Psoas muscle (tissue), 7 donors: ENCODE measurements at regions not wholly inside any gene's neighbourhood (a gene's known extent, or its start where the extent isn't known, plus 50 kb on each side); places are given as distances from the start of the nearest gene placed in this dataset.

Experiments used
- ATAC-seq, 4 donors: fragments of 200-7000 bp; cut with Tn5 transposase; one replicate each; pipeline ENCODE4 v1.9.1; 2020; ENCODE audit warnings: moderate library complexity in 3 of 4, mild to moderate bottlenecking in 2 of 4
- DNase-seq, 2 donors: peaks; one replicate each; pipeline ENCODE4 v3.0.0-alpha.2; 2020
- H3K27ac ChIP-seq: fragments of 200-600 bp; one replicate; pipeline ENCODE4 v1.8.0; 2022
- H3K27me3 ChIP-seq, 3 donors: fragments of 200-600 bp in 1 of 3; one replicate each; pipeline versions ENCODE4 v1.6.1 to v1.8.0; 2013 to 2022; ENCODE audit warnings: low read length in 2 of 3, mild to moderate bottlenecking in 2 of 3, moderate library complexity in 1 of 3; ENCODE audit not compliant: insufficient read depth in 3 of 3
- H3K36me3 ChIP-seq, 2 donors: fragments of 200-600 bp in 1 of 2; one replicate each; pipeline versions ENCODE4 v1.6.1 to v1.8.0; 2013 to 2022; ENCODE audit warnings: low read depth in 1 of 2, mild to moderate bottlenecking in 1 of 2, moderate library complexity in 1 of 2; ENCODE audit not compliant: insufficient read depth in 1 of 2
- H3K4me1 ChIP-seq: fragments of 200-600 bp; one replicate; pipeline ENCODE4 v1.8.0; 2022
- H3K4me3 ChIP-seq: fragments of 200-600 bp; one replicate; pipeline ENCODE4 v1.8.0; 2022; ENCODE audit warnings: mild to moderate bottlenecking
- H3K9me3 ChIP-seq: fragments of 200-600 bp; one replicate; pipeline ENCODE4 v1.8.0; 2022
- CTCF ChIP-seq: fragments of 200-600 bp; IDR thresholded peaks from one replicate; pipeline ENCODE4 v1.8.0; 2022; ENCODE audit warnings: antibody characterized with exemption
- WGBS, 3 donors: extraction: QIAGEN DNeasy Blood & Tissue Kit; methylation state at CpG; one replicate each; pipeline versions ENCODE4 v1.1.6 to v1.1.7; 2013; 5-methylcytosine and 5-hydroxymethylcytosine counted together
- intact Hi-C, 2 donors: fragments of 100-400 bp; cut with DNase I; formaldehyde crosslinking; loops; one replicate each; pipeline versions ENCODE4 v1.11.0 to v1.14.2; 2022
- donor health status: healthy with polysubstance abuse.
- donor health status: DM: no; HTN: no; CAD: no; lungs with moderate emphysema.
- donor health status: Bipolar disorder and iron deficiency.
- donor health status: healthy.
- donor health status: DM: yes; HTN: yes; CAD: no.
- donor health status: DM: no; HTN: no; CAD: no.
- donor health status: DM: yes; HTN: yes; CAD: no.

- H3K27me3 ChIP-seq: peaks cover 0 to 21% (median 9%) of the 10 kb centered on the region in 3 donors
- H3K9me3 ChIP-seq: no peaks in the 10 kb centered on the region
Observed at GRCh38 chr1:18009055-18009454, 98.5 kb upstream of the IGSF21 start.

DNA sequence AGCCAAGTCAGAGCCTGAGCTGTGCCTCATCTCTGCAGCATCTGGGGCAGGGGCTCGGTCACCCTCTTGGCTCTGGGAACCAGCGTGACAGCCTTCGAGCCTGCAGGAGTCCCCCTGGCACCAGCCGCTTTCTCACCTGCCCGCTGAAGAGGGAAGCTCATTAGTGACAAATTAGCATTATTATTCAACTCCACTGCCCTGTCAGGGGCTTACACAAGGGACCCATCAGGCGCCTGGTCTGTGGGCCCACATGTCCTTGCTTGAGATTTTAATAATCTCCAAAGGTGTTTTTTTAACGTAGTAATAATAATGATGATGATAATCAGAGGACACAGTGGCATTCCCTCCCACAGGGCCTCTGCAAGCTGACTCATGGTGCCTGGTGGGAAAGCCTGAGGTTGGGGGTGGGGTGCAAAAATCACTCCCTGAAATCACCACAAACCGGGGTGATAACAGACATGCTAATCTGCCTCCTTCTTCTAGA, 98.1 kb upstream of the IGSF21 start:
- no peaks in the 10 kb centered on the region for H3K9me3 ChIP-seq
- ATAC-seq (no peak), DNase-seq (no peak)
- H3K27me3 ChIP-seq: peaks cover 2 to 21% (median 9%) of the 10 kb centered on the region in 3 donors
- intact Hi-C loops: no loop called here
- no peaks in the 10 kb centered on the region for H3K36me3 ChIP-seq
- H3K4me1 ChIP-seq: no peaks in the 10 kb centered on the region
- no peak overlapping the region for H3K4me3 ChIP-seq
- H3K27ac ChIP-seq: no peak overlapping the region
- 46 to 55% (median 47%) methylated on average over 8 of the region's 8 CpGs for WGBS, 3 donors
- no peak for TF ChIP-seq CTCF

More at GRCh38 chr1:18009055-18009454, 98.5 kb upstream of the IGSF21 start:
- no peak for ATAC-seq
- Histone ChIP-seq H3K27ac (no peak overlapping the region), H3K4me3 (no peak overlapping the region), H3K4me1 (no peaks in the 10 kb centered on the region), H3K36me3 (no peaks in the 10 kb centered on the region)
- intact Hi-C loops: no loop called here
- TF ChIP-seq CTCF: no peak
- DNase-seq: no peak
- WGBS, 3 donors: 56 to 70% (median 67%) methylated on average over 6 of the region's 6 CpGs

GRCh38 chr1:18010408-18010807, 97.2 kb upstream of the IGSF21 start:
- no peak for DNase-seq
- no peak for ATAC-seq
- TF ChIP-seq CTCF: no peak
- Histone ChIP-seq H3K4me1 (no peaks in the 10 kb centered on the region), H3K36me3 (no peaks in the 10 kb centered on the region), H3K27me3 (peaks cover 2 to 18% (median 7%) of the 10 kb centered on the region in 3 donors), H3K9me3 (no peaks in the 10 kb centered on the region), H3K27ac (no peak overlapping the region), H3K4me3 (no peak overlapping the region)
- intact Hi-C loops: no loop called here
- 76 to 80% (median 77%) methylated on average over 4 of the region's 4 CpGs for WGBS, 3 donors

DNA sequence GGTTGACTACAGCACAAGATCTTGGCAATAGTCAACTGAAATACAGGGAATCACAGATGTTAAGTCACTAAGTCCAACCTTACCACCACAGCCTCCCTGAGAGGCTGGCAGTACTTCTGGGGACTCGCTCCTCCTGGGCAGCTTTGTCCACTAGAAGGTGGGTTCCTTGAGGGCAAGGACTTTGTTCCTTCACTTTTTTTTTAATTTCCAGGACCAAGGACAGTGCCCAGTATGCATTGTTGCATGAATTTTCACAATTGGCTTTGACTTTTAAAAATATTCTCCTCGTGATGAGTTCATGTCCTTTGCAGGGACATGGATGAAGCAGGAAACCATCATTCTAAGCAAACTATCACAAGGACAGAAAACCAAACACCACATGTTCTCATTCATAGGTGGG, 96.7 kb upstream of the IGSF21 start:
- no peaks in the 10 kb centered on the region for H3K4me1 ChIP-seq
- DNase-seq (no peak), ATAC-seq (no peak)
- H3K9me3 ChIP-seq: no peaks in the 10 kb centered on the region
- H3K27me3 ChIP-seq: peaks cover 2 to 22% (median 7%) of the 10 kb centered on the region in 3 donors
- no peak for TF ChIP-seq CTCF
- no peaks in the 10 kb centered on the region for H3K36me3 ChIP-seq
- intact Hi-C loops: no loop called here
- no peak overlapping the region for H3K27ac ChIP-seq
- 34 to 49% (median 49%) methylated on average over 2 of the region's 2 CpGs for WGBS, 3 donors
- H3K4me3 ChIP-seq: no peak overlapping the region

- no peak overlapping the region for H3K4me3 ChIP-seq
- no peaks in the 10 kb centered on the region for H3K9me3 ChIP-seq
- H3K27ac ChIP-seq: no peak overlapping the region
- WGBS, 3 donors: 92 to 96% (median 94%) methylated on average over 1 of the region's 1 CpG
- no peak for TF ChIP-seq CTCF
- DNase-seq (no peak), ATAC-seq (no peak)
- no peaks in the 10 kb centered on the region for H3K36me3 ChIP-seq
- intact Hi-C loops: no loop called here
- no peaks in the 10 kb centered on the region for H3K4me1 ChIP-seq
- H3K27me3 ChIP-seq: peaks cover 2 to 27% (median 5%) of the 10 kb centered on the region in 3 donors
Observed at GRCh38 chr1:18011703-18012102, 95.9 kb upstream of the IGSF21 start.
